GM23338 (cell line): ENCODE measurements at regions not wholly inside any gene's neighbourhood (a gene's known extent, or its start where the extent isn't known, plus 50 kb on each side); places are given as distances from the start of the nearest gene placed in this dataset.

Experiments used
- ATAC-seq: fragments of 200-7000 bp; cut with Tn5 transposase; 3 replicates; pipeline ENCODE4 v1.9.1; 2020
- DNase-seq: peaks from one replicate; pipeline ENCODE4 v3.0.0-alpha.2; 2015; ENCODE audit warnings: low spot score
- H2AFZ ChIP-seq: fragments of 200-600 bp; sonication (generic); 2 replicates; pipeline ENCODE4 v1.8.0; 2016; ENCODE audit warnings: antibody characterized with exemption, mild to moderate bottlenecking, moderate library complexity
- H3F3A ChIP-seq: fragments of 200-600 bp; sonication (generic); replicated peaks from 2 replicates; pipeline ENCODE4 v1.8.0; 2017; ENCODE audit warnings: antibody characterized with exemption, mixed run types, low read depth
- H3K27ac ChIP-seq: fragments of 200-600 bp; sonication (generic); 2 replicates; pipeline ENCODE4 v1.6.1; 2016; ENCODE audit warnings: low read depth
- H3K27me3 ChIP-seq: fragments of 200-600 bp; sonication (generic); 2 replicates; pipeline ENCODE4 v1.8.0; 2016; ENCODE audit warnings: mild to moderate bottlenecking, mixed run types, moderate library complexity; ENCODE audit not compliant: insufficient read depth
- H3K36me3 ChIP-seq: fragments of 200-600 bp; sonication (generic); 2 replicates; pipeline ENCODE4 v1.8.0; 2016; ENCODE audit warnings: mild to moderate bottlenecking; ENCODE audit not compliant: insufficient read depth
- H3K4me1 ChIP-seq: fragments of 200-600 bp; sonication (generic); 2 replicates; pipeline ENCODE4 v1.8.0; 2016; ENCODE audit warnings: mild to moderate bottlenecking, moderate library complexity; ENCODE audit not compliant: insufficient read depth
- H3K4me2 ChIP-seq: fragments of 200-600 bp; sonication (generic); 2 replicates; pipeline ENCODE4 v1.7.1; 2017; ENCODE audit warnings: mixed run types
- H3K4me3 ChIP-seq: fragments of 200-600 bp; sonication (generic); 2 replicates; pipeline ENCODE4 v1.6.1; 2016; ENCODE audit warnings: mixed run types
- H3K79me2 ChIP-seq: fragments of 200-600 bp; sonication (generic); replicated peaks from 2 replicates; pipeline ENCODE4 v1.8.0; 2017; ENCODE audit warnings: mild to moderate bottlenecking; ENCODE audit not compliant: insufficient read depth
- H3K9me2 ChIP-seq: fragments of 200-600 bp; sonication (generic); 2 replicates; pipeline ENCODE4 v1.8.0; 2017; ENCODE audit not compliant: insufficient read depth
- H4K20me1 ChIP-seq: fragments of 200-600 bp; sonication (generic); replicated peaks from 2 replicates; pipeline ENCODE4 v1.8.0; 2017; ENCODE audit warnings: mild to moderate bottlenecking; ENCODE audit not compliant: insufficient read depth
- H3K27ac Mint-ChIP-seq: 2 replicates; pipeline ENCODE4 v1.8.0; 2020; ENCODE audit warnings: inconsistent platforms, mild to moderate bottlenecking, moderate library complexity, mixed read lengths
- H3K27me3 Mint-ChIP-seq: 3 replicates; pipeline ENCODE4 v1.8.0; 2022; ENCODE audit warnings: low read depth, mild to moderate bottlenecking, moderate library complexity, mixed read lengths, inconsistent platforms; ENCODE audit not compliant: insufficient read depth, poor library complexity
- H3K36me3 Mint-ChIP-seq: 3 replicates; pipeline ENCODE4 v1.8.0; 2021; ENCODE audit warnings: low read depth, mild to moderate bottlenecking, inconsistent platforms, moderate library complexity, mixed read lengths
- H3K4me1 Mint-ChIP-seq: 3 replicates; pipeline ENCODE4 v1.8.0; 2020; ENCODE audit warnings: mild to moderate bottlenecking, inconsistent platforms, mixed read lengths
- H3K4me3 Mint-ChIP-seq: 3 replicates; pipeline ENCODE4 v1.8.0; 2021; ENCODE audit warnings: moderate library complexity, mild to moderate bottlenecking, inconsistent platforms, mixed read lengths
- H3K9me3 Mint-ChIP-seq: 3 replicates; pipeline ENCODE4 v1.8.0; 2020; ENCODE audit warnings: moderate library complexity, mild to moderate bottlenecking, inconsistent platforms, mixed read lengths
- CREB1 ChIP-seq: fragments of 250-450 bp; sonication (Bioruptor Pico); IDR thresholded peaks from 2 replicates; pipeline ENCODE4 v1.5.0; 2020; ENCODE audit warnings: low read depth, mild to moderate bottlenecking, moderate library complexity
- CTCF ChIP-seq, 2 experiments: fragments of 200-600 bp in 1 of 2; sonication (generic) in 1 of 2; conservative IDR thresholded peaks; 2 replicates each; pipeline versions ENCODE4 v1.5.1 to v1.6.1; 2016 to 2017; ENCODE audit warnings: antibody characterized with exemption in 2 of 2, low read depth in 2 of 2, mild to moderate bottlenecking in 2 of 2, moderate library complexity in 1 of 2
- EZH2phosphoT487 ChIP-seq: fragments of 200-600 bp; sonication (generic); IDR thresholded peaks from one replicate; pipeline ENCODE4 v1.8.1; 2018; ENCODE audit warnings: antibody characterized with exemption; ENCODE audit not compliant: unreplicated experiment
- JUNB ChIP-seq: IDR thresholded peaks from one replicate; pipeline ENCODE4 v1.6.1; 2016; ENCODE audit warnings: antibody characterized with exemption; ENCODE audit not compliant: unreplicated experiment
- NANOG ChIP-seq: IDR thresholded peaks from 2 replicates; pipeline ENCODE4 v1.6.1; 2016; ENCODE audit warnings: antibody characterized with exemption, borderline replicate concordance
- ZNF114 ChIP-seq: fragments of 250-450 bp; sonication (Bioruptor Pico); IDR thresholded peaks from 2 replicates; pipeline ENCODE4 v1.5.0; 2020; ENCODE audit warnings: mild to moderate bottlenecking, moderate library complexity
- ZNF331 ChIP-seq: fragments of 250-450 bp; sonication (Bioruptor Pico); IDR thresholded peaks from 2 replicates; pipeline ENCODE4 v1.5.0; 2020; ENCODE audit warnings: low read depth, mild to moderate bottlenecking, moderate library complexity
- ZNF462 ChIP-seq: fragments of 250-450 bp; sonication (Bioruptor Pico); IDR thresholded peaks from 2 replicates; pipeline ENCODE4 v1.5.0; 2020; ENCODE audit warnings: mild to moderate bottlenecking, moderate library complexity

GRCh38 chr15:69729167-69729748, 276.6 kb downstream of the RPLP1 start:
- H3K79me2 ChIP-seq, result no peaks in the 10 kb centered on the region
- H3K4me1 Mint-ChIP-seq, result peaks cover 18% of the 10 kb centered on the region; the same call in 2 of the 3 replicates
- H3K9me3 Mint-ChIP-seq, result no peaks in the 10 kb centered on the region; the same call in 2 of the 3 replicates
- no peaks in the 10 kb centered on the region for H3K36me3 Mint-ChIP-seq
- DNase-seq (peak; percentile 70), ATAC-seq (no peak; the same call in 2 of the 3 replicates)
- H4K20me1 ChIP-seq, result no peaks in the 10 kb centered on the region
- H3K27me3 Mint-ChIP-seq, result peaks cover 3% of the 10 kb centered on the region
- H3K4me3 Mint-ChIP-seq, result no peak overlapping the region
- H3F3A ChIP-seq, result no peaks in the 10 kb centered on the region
- TF ChIP-seq CTCF (conservative IDR thresholded peaks at IDR 0.05; ENCODE audit: low read depth in 2 of 2) (peak; percentile 72 to 89), NANOG (no peak)
- no peak overlapping the region for H2AFZ ChIP-seq
- no peak overlapping the region for H3K27ac Mint-ChIP-seq
- no peaks in the 10 kb centered on the region for H3K36me3 ChIP-seq
- no peak overlapping the region for H3K4me3 ChIP-seq
- H3K4me1 ChIP-seq, result peaks cover 12% of the 10 kb centered on the region; the same call in 1 of the 2 replicates
- no peaks in the 10 kb centered on the region for H3K9me2 ChIP-seq
- no peaks in the 10 kb centered on the region for H3K27me3 ChIP-seq
- H3K27ac ChIP-seq, result no peak overlapping the region
- no peak overlapping the region for H3K4me2 ChIP-seq

DNA sequence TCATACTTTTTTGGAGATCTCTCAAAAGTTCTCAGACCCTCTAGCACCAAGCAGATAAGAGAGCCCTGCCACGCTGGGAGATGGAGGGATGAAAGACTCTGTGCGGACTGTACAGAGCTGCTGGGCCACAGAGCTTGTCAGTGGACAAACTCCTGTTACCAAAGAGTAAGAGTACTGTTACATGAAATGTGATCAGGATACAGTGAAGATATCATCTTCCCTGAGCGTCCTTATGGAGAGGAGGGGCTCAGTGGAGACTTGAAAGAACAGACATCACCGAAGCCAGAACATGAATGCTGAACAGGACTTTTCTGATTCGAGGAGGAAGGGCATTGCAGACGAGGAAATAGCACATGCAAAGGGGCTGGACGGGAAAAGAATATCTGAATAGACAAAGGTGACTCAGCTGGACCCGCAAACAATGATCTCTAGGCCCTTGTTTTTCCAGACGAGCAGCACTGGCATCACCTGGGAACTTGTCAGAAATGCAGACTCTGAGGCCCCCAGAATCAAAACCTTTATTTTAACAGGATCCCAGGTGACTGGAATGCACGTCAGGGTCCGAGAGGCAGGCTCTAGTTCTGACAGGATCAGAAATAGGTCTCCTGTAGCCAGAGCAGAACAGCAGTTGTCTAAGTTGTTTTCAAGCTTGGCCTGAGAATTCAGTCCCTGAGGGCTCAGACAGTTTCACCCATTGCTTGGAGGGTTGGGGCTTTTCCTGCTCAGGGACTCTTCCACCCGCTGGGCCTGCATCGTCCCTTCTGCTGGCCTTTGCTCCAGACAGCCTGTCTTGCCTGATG, 277.9 kb downstream of the RPLP1 start:
- Histone ChIP-seq H3K79me2 (no peaks in the 10 kb centered on the region), H3K4me3 (no peak overlapping the region), H3F3A (no peaks in the 10 kb centered on the region), H3K36me3 (no peaks in the 10 kb centered on the region), H3K27ac (no peak overlapping the region), H3K4me2 (no peak overlapping the region), H3K4me1 (peaks cover 19% of the 10 kb centered on the region), H4K20me1 (no peaks in the 10 kb centered on the region), H3K27me3 (no peaks in the 10 kb centered on the region), H2AFZ (peak overlapping the region; percentile 28; the same call in 1 of the 2 replicates), H3K9me2 (no peaks in the 10 kb centered on the region)
- no peak overlapping the region for H3K4me3 Mint-ChIP-seq
- no peak for ATAC-seq
- TF ChIP-seq ZNF114 (CRISPR knock-in tag) (no peak), CTCF (conservative IDR thresholded peaks at IDR 0.05; ENCODE audit: low read depth in 2 of 2) (no peak), CREB1 (CRISPR knock-in tag) (no peak), ZNF331 (CRISPR knock-in tag) (no peak), EZH2phosphoT487 (no peak), NANOG (no peak), ZNF462 (CRISPR knock-in tag) (no peak), JUNB (no peak)
- no peak overlapping the region; the same call in 1 of the 2 replicates for H3K27ac Mint-ChIP-seq
- peaks cover 5% of the 10 kb centered on the region for H3K27me3 Mint-ChIP-seq
- no peak for DNase-seq
- peaks cover 29% of the 10 kb centered on the region for H3K4me1 Mint-ChIP-seq
- H3K36me3 Mint-ChIP-seq, result no peaks in the 10 kb centered on the region
- H3K9me3 Mint-ChIP-seq, result no peaks in the 10 kb centered on the region; the same call in 2 of the 3 replicates
